Ovary (tissue), 3 donors: ENCODE measurements at regions not wholly inside any gene's neighbourhood (a gene's known extent, or its start where the extent isn't known, plus 50 kb on each side); places are given as distances from the start of the nearest gene placed in this dataset.

Experiments
- EP300 ChIP-seq: sonication (generic); formaldehyde crosslinking; IDR thresholded peaks from one replicate; pipeline ENCODE4 v1.6.1; 2017; ENCODE audit warnings: antibody characterized with exemption
- POLR2A ChIP-seq: fragments of 450-650 bp; IDR thresholded peaks from one replicate; pipeline ENCODE4 v1.6.1; 2017; ENCODE audit warnings: antibody characterized with exemption, mild to moderate bottlenecking, moderate library complexity
- TF ChIP-seq, protein P1 (sequence below), 3 donors: fragments of 450-650 bp in 2 of 3; fragments of 200-600 bp in 1 of 3; IDR thresholded peaks; one replicate each; pipeline versions ENCODE4 v1.5.1 to v1.8.0; 2016 to 2022; ENCODE audit warnings: antibody characterized with exemption in 3 of 3, mild to moderate bottlenecking in 1 of 3
- donor health status: DM: no; HTN: no; CAD: no.

DNA sequence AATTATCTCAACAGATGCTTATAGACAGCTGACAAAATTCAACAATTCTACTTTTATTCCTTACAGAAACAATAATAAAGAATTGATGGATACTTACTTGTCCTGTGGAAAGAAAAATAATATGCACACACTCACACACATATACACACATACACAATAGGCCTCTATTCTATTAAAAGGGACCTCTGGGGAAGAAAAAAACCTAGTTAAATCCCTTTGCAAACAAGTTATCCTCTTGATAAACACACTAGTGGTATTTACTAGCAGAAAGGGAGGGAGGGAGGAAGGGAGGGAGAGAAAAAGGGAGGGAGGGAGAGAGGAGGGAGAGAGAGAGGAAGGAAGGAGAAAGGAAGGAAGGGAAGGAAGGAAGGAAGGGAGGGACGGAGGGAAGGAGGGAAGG lies 486.4 kb downstream of the HINT1 start:
- TF ChIP-seq, protein P1, sequence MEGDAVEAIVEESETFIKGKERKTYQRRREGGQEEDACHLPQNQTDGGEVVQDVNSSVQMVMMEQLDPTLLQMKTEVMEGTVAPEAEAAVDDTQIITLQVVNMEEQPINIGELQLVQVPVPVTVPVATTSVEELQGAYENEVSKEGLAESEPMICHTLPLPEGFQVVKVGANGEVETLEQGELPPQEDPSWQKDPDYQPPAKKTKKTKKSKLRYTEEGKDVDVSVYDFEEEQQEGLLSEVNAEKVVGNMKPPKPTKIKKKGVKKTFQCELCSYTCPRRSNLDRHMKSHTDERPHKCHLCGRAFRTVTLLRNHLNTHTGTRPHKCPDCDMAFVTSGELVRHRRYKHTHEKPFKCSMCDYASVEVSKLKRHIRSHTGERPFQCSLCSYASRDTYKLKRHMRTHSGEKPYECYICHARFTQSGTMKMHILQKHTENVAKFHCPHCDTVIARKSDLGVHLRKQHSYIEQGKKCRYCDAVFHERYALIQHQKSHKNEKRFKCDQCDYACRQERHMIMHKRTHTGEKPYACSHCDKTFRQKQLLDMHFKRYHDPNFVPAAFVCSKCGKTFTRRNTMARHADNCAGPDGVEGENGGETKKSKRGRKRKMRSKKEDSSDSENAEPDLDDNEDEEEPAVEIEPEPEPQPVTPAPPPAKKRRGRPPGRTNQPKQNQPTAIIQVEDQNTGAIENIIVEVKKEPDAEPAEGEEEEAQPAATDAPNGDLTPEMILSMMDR (IDR thresholded peaks at IDR 0.05) = no peak
- TF ChIP-seq POLR2A = no peak
- no peak for TF ChIP-seq EP300
